ENCODE measurements at regions not wholly inside any gene's neighbourhood (a gene's known extent, or its start where the extent isn't known, plus 50 kb on each side); places are given as distances from the start of the nearest gene placed in this dataset.

GRCh38 chr10:63707254-63707910, 186.2 kb downstream of the REEP3 start (continued):
- TF ChIP-seq, protein P1, sequence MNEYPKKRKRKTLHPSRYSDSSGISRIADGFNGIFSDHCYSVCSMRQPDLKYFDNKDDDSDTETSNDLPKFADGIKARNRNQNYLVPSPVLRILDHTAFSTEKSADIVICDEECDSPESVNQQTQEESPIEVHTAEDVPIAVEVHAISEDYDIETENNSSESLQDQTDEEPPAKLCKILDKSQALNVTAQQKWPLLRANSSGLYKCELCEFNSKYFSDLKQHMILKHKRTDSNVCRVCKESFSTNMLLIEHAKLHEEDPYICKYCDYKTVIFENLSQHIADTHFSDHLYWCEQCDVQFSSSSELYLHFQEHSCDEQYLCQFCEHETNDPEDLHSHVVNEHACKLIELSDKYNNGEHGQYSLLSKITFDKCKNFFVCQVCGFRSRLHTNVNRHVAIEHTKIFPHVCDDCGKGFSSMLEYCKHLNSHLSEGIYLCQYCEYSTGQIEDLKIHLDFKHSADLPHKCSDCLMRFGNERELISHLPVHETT (tag by site-specific recombination; IDR thresholded peaks at IDR 0.05) = peak; percentile 99
- TF ChIP-seq ZBTB17 (tag by site-specific recombination; IDR thresholded peaks at IDR 0.05) (peak; percentile 78), GFI1B (tag by site-specific recombination; IDR thresholded peaks at IDR 0.05) (peak; percentile 87), ZNF214 (tag by site-specific recombination; IDR thresholded peaks at IDR 0.05; ENCODE audit: borderline replicate concordance) (no peak; the same call in 1 of the 2 replicates), ZBTB8A (tag by site-specific recombination; IDR thresholded peaks at IDR 0.05) (no peak), MYNN (tag by site-specific recombination; IDR thresholded peaks at IDR 0.05; ENCODE audit: borderline replicate concordance) (0 out of 2 replicates have a peak, but pooled peaks have one; percentile 38), YY2 (tag by site-specific recombination; IDR thresholded peaks at IDR 0.05) (no peak), ZNF626 (tag by site-specific recombination; IDR thresholded peaks at IDR 0.05) (peak; percentile 87; the same call in 1 of the 2 replicates), TRIM28 (IDR thresholded peaks at IDR 0.05; ENCODE audit: borderline replicate concordance, low read length) (no peak), KLF8 (tag by site-specific recombination; IDR thresholded peaks at IDR 0.05) (peak; percentile 96), ZNF561 (tag by site-specific recombination; IDR thresholded peaks at IDR 0.05; ENCODE audit: borderline replicate concordance) (peak; percentile 43; the same call in 1 of the 2 replicates), OVOL3 (tag by site-specific recombination; IDR thresholded peaks at IDR 0.05) (peak; percentile 66; the same call in 1 of the 2 replicates), KLF9 (tag by site-specific recombination; IDR thresholded peaks at IDR 0.05; ENCODE audit: low read depth) (peak; percentile 54; the same call in 1 of the 2 replicates), ZNF169 (tag by site-specific recombination; IDR thresholded peaks at IDR 0.05) (no peak), ZNF571 (tag by site-specific recombination; IDR thresholded peaks at IDR 0.05) (no peak), ZNF426 (tag by site-specific recombination; IDR thresholded peaks at IDR 0.05) (no peak), ZXDB (tag by site-specific recombination; IDR thresholded peaks at IDR 0.05) (peak; percentile 95), ZNF175 (tag by site-specific recombination; IDR thresholded peaks at IDR 0.05) (no peak), ZSCAN30 (tag by site-specific recombination; IDR thresholded peaks at IDR 0.05) (peak; percentile 58; the same call in 1 of the 2 replicates), ZBTB10 (tag by site-specific recombination; IDR thresholded peaks at IDR 0.05) (0 out of 2 replicates have a peak, but pooled peaks have one; percentile 40), SCRT1 (tag by site-specific recombination; IDR thresholded peaks at IDR 0.05; ENCODE audit: borderline replicate concordance) (peak; percentile 74), WT1 (tag by site-specific recombination; IDR thresholded peaks at IDR 0.05) (peak; percentile 78), ZNF354C (tag by site-specific recombination; IDR thresholded peaks at IDR 0.05; ENCODE audit: borderline replicate concordance, low read depth) (no peak), ZBTB1 (tag by site-specific recombination; IDR thresholded peaks at IDR 0.05) (peak; percentile 18; the same call in 1 of the 2 replicates), ZEB2 (tag by site-specific recombination; IDR thresholded peaks at IDR 0.05) (peak; percentile 100), ZNF19 (tag by site-specific recombination; IDR thresholded peaks at IDR 0.05; ENCODE audit: low read depth) (no peak), PBX3 (CRISPR knock-in tag; IDR thresholded peaks at IDR 0.05) (no peak), GLI4 (tag by site-specific recombination; IDR thresholded peaks at IDR 0.05) (no peak), SP3 (tag by site-specific recombination; IDR thresholded peaks at IDR 0.05) (peak; percentile 73)
- TF ChIP-seq, protein P2, sequence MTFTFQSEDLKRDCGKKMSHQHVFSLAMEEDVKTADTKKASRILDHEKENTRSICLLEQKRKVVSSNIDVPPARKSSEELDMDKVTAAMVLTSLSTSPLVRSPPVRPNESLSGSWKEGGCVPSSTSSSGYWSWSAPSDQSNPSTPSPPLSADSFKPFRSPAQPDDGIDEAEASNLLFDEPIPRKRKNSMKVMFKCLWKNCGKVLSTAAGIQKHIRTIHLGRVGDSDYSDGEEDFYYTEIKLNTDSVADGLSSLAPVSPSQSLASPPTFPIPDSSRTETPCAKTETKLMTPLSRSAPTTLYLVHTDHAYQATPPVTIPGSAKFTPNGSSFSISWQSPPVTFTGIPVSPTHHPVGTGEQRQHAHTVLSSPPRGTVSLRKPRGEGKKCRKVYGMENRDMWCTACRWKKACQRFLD (tag by site-specific recombination; IDR thresholded peaks at IDR 0.05) = no peak
- TF ChIP-seq, protein P3, sequence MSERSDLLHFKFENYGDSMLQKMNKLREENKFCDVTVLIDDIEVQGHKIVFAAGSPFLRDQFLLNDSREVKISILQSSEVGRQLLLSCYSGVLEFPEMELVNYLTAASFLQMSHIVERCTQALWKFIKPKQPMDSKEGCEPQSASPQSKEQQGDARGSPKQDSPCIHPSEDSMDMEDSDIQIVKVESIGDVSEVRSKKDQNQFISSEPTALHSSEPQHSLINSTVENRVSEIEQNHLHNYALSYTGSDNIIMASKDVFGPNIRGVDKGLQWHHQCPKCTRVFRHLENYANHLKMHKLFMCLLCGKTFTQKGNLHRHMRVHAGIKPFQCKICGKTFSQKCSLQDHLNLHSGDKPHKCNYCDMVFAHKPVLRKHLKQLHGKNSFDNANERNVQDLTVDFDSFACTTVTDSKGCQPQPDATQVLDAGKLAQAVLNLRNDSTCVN (tag by site-specific recombination; optimal IDR thresholded peaks at IDR 0.05) = no peak
- TF ChIP-seq, protein P4, sequence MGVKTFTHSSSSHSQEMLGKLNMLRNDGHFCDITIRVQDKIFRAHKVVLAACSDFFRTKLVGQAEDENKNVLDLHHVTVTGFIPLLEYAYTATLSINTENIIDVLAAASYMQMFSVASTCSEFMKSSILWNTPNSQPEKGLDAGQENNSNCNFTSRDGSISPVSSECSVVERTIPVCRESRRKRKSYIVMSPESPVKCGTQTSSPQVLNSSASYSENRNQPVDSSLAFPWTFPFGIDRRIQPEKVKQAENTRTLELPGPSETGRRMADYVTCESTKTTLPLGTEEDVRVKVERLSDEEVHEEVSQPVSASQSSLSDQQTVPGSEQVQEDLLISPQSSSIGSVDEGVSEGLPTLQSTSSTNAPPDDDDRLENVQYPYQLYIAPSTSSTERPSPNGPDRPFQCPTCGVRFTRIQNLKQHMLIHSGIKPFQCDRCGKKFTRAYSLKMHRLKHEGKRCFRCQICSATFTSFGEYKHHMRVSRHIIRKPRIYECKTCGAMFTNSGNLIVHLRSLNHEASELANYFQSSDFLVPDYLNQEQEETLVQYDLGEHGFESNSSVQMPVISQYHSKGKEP (tag by site-specific recombination; IDR thresholded peaks at IDR 0.05) = peak; percentile 22; the same call in 1 of the 2 replicates
